HUES48 (cell line): ENCODE measurements at regions not wholly inside any gene's neighbourhood (a gene's known extent, or its start where the extent isn't known, plus 50 kb on each side); places are given as distances from the start of the nearest gene placed in this dataset.

Experiments used
- H3K27ac ChIP-seq: one replicate; pipeline ENCODE4 v1.7.0; 2013; ENCODE audit warnings: low read depth, low read length, inconsistent platforms
- H3K27me3 ChIP-seq: 2 replicates; pipeline ENCODE4 v1.6.1; 2013; ENCODE audit warnings: mild to moderate bottlenecking, low read length; ENCODE audit not compliant: control insufficient read depth, insufficient read depth
- H3K36me3 ChIP-seq: 2 replicates; pipeline ENCODE4 v1.6.1; 2013; ENCODE audit warnings: low read length; ENCODE audit not compliant: control insufficient read depth, insufficient read depth
- H3K4me1 ChIP-seq: 2 replicates; pipeline ENCODE4 v1.6.1; 2013; ENCODE audit warnings: mild to moderate bottlenecking, low read length; ENCODE audit not compliant: control insufficient read depth, insufficient read depth
- H3K4me3 ChIP-seq: 2 replicates; pipeline ENCODE4 v1.5.1; 2013; ENCODE audit warnings: mild to moderate bottlenecking, low read depth, low read length
- H3K9ac ChIP-seq: 2 replicates; pipeline ENCODE4 v1.6.1; 2013; ENCODE audit warnings: mild to moderate bottlenecking, low read depth, low read length, moderate library complexity
- H3K9me3 ChIP-seq: 2 replicates; pipeline ENCODE4 v1.6.1; 2013; ENCODE audit warnings: low read length; ENCODE audit not compliant: control insufficient read depth, insufficient read depth

- Histone ChIP-seq H3K27me3 (no peaks in the 10 kb centered on the region), H3K4me3 (no peak overlapping the region), H3K4me1 (peaks cover 12% of the 10 kb centered on the region), H3K36me3 (no peaks in the 10 kb centered on the region), H3K9me3 (no peaks in the 10 kb centered on the region), H3K27ac (no peak overlapping the region), H3K9ac (no peak overlapping the region)
These were observed 87.3 kb upstream of the DIO3 start for GRCh38 chr14:101473795-101474562.

- H3K9me3 ChIP-seq, result no peaks in the 10 kb centered on the region
- H3K4me1 ChIP-seq, result peaks cover 12% of the 10 kb centered on the region
- H3K27me3 ChIP-seq, result no peaks in the 10 kb centered on the region
- no peak overlapping the region for H3K4me3 ChIP-seq
- H3K36me3 ChIP-seq, result no peaks in the 10 kb centered on the region
- no peak overlapping the region for H3K27ac ChIP-seq
- H3K9ac ChIP-seq, result no peak overlapping the region
These were observed 86.5 kb upstream of the DIO3 start for GRCh38 chr14:101474563-101475455.

DNA sequence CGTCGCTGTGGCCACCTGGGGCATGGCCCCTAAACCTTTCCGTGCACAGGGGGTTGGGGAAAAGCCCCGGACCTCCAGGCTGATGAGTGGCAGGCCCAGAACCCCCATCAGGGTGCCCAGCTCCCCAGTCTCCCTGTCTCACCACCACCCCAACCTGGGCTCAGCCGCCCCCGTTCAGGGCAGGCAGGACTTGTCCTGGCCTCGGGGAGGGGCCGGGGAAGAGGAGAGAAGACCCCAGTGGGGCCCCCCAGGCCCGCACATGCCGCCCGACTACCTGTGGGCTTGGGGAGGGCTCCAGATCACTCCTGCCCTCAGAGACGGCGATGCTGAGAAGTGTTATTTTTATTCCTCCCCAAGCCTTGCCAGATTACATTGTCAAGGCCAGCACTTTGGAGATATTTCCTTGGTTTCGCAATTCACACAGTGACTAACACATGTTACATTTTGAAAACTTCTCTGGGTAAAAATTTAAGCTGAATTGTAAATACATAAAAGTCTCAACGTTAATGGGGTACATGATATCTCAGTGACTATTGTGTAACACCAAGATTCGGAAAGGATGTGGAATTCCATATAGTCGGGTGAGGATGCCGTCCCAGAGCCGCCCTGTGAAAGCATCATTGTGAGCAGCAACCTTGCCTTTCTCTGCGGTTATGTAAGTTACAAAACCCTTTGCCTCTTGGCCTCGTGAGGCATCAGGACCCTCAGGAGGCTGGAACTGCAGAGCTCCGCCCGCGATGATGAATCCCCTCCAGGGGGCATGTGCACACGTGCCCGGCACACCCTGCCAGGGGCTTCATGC is 85.6 kb upstream of the DIO3 start:
- no peak overlapping the region for H3K4me3 ChIP-seq
- no peak overlapping the region for H3K9ac ChIP-seq
- no peak overlapping the region for H3K27ac ChIP-seq
- H3K9me3 ChIP-seq, result no peaks in the 10 kb centered on the region
- no peaks in the 10 kb centered on the region for H3K27me3 ChIP-seq
- H3K4me1 ChIP-seq, result peaks cover 12% of the 10 kb centered on the region
- H3K36me3 ChIP-seq, result no peaks in the 10 kb centered on the region

- no peaks in the 10 kb centered on the region for H3K27me3 ChIP-seq
- no peaks in the 10 kb centered on the region for H3K9me3 ChIP-seq
- no peak overlapping the region for H3K4me3 ChIP-seq
- H3K36me3 ChIP-seq, result no peaks in the 10 kb centered on the region
- H3K9ac ChIP-seq, result no peak overlapping the region
- H3K27ac ChIP-seq, result no peak overlapping the region
- peaks cover 12% of the 10 kb centered on the region for H3K4me1 ChIP-seq
These were observed 84.9 kb upstream of the DIO3 start for GRCh38 chr14:101476258-101476915.

GRCh38 chr14:101476916-101477553 is 84.3 kb upstream of the DIO3 start:
- no peak overlapping the region for H3K4me3 ChIP-seq
- H3K27ac ChIP-seq, result no peak overlapping the region
- no peaks in the 10 kb centered on the region for H3K9me3 ChIP-seq
- H3K9ac ChIP-seq, result no peak overlapping the region
- no peaks in the 10 kb centered on the region for H3K36me3 ChIP-seq
- peaks cover 12% of the 10 kb centered on the region for H3K4me1 ChIP-seq
- H3K27me3 ChIP-seq, result no peaks in the 10 kb centered on the region

DNA sequence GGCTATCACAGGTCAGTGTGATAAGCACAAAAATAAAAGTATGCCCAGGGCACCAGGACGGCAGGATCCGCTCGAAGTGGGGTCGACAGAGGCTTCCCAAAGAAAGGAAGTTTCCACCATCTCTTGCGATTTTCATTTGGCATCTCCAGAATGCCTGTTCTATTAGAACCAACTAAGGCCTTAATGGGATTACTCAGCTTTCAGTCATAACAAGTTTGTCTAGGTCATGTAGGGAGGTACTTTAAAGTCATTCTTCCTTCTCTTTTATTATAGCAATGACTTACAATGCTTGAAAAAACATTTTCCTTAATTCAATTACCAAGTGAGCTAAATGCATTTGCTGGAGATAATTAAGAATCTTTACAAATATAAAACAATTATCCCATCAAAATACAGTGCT is 83.6 kb upstream of the DIO3 start:
- H3K4me1 ChIP-seq, result peaks cover 12% of the 10 kb centered on the region
- H3K36me3 ChIP-seq, result no peaks in the 10 kb centered on the region
- no peaks in the 10 kb centered on the region for H3K27me3 ChIP-seq
- no peak overlapping the region for H3K4me3 ChIP-seq
- H3K9me3 ChIP-seq, result no peaks in the 10 kb centered on the region
- no peak overlapping the region for H3K9ac ChIP-seq
- H3K27ac ChIP-seq, result no peak overlapping the region

- Histone ChIP-seq H3K4me3 (no peak overlapping the region), H3K9ac (no peak overlapping the region), H3K9me3 (no peaks in the 10 kb centered on the region), H3K27ac (no peak overlapping the region), H3K27me3 (no peaks in the 10 kb centered on the region), H3K4me1 (peaks cover 12% of the 10 kb centered on the region), H3K36me3 (no peaks in the 10 kb centered on the region)
These were observed 83.2 kb upstream of the DIO3 start for GRCh38 chr14:101478096-101478495.

DNA sequence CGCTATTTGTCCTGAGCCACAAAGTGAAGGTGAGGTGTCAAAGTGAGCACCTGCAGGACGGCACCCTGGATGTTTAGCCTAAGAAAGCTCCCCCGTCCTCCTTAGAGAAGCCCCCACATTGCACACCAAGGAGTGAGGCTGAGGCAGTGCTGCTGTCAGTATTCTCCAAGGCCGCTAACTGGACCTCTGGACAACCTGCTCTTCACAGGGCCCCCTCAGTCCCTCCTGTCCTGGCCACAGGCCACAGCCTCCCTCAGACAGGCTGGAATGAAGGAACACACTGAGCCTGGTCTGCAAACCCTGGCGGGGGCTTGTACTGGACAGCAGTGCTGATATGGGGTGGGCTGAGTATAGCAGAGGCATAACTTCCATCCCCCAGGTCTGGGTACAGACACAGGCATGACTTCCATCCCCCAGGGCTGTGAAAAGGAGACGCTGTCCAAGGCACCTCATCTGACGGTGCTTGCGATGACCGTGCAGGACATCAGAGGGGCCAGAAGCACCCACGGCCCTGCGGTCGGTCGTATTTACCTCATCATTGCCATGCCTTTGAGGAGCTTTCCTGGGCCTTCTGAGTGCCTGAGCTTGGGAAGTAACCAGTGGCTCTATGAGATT is 82.4 kb upstream of the DIO3 start:
- Histone ChIP-seq H3K27me3 (no peaks in the 10 kb centered on the region), H3K4me3 (no peak overlapping the region), H3K36me3 (no peaks in the 10 kb centered on the region), H3K9ac (no peak overlapping the region), H3K9me3 (no peaks in the 10 kb centered on the region), H3K27ac (no peak overlapping the region), H3K4me1 (peaks cover 12% of the 10 kb centered on the region)

GRCh38 chr14:101480022-101480746 is 81.1 kb upstream of the DIO3 start:
- Histone ChIP-seq H3K9me3 (no peaks in the 10 kb centered on the region), H3K27me3 (no peaks in the 10 kb centered on the region), H3K27ac (no peak overlapping the region), H3K36me3 (no peaks in the 10 kb centered on the region), H3K4me1 (peaks cover 12% of the 10 kb centered on the region), H3K9ac (no peak overlapping the region), H3K4me3 (no peak overlapping the region)
